Hepatocyte (in vitro differentiated cells): ENCODE measurements at regions not wholly inside any gene's neighbourhood (a gene's known extent, or its start where the extent isn't known, plus 50 kb on each side); places are given as distances from the start of the nearest gene placed in this dataset.

ENCODE experiments used
- EZH2 ChIP-seq: fragments of 200-600 bp; sonication (generic); IDR thresholded peaks from 2 replicates; pipeline ENCODE4 v1.6.1; 2016; ENCODE audit warnings: antibody characterized with exemption, mild to moderate bottlenecking, borderline replicate concordance
- TF ChIP-seq, protein P1 (sequence below): fragments of 200-600 bp; sonication (generic); IDR thresholded peaks from 2 replicates; pipeline ENCODE4 v1.5.1; 2016; ENCODE audit warnings: antibody characterized with exemption, mild to moderate bottlenecking; ENCODE audit not compliant: poor library complexity

GRCh38 chr2:58714238-58714637, 473.1 kb upstream of the FANCL start:
- TF ChIP-seq, protein P1, sequence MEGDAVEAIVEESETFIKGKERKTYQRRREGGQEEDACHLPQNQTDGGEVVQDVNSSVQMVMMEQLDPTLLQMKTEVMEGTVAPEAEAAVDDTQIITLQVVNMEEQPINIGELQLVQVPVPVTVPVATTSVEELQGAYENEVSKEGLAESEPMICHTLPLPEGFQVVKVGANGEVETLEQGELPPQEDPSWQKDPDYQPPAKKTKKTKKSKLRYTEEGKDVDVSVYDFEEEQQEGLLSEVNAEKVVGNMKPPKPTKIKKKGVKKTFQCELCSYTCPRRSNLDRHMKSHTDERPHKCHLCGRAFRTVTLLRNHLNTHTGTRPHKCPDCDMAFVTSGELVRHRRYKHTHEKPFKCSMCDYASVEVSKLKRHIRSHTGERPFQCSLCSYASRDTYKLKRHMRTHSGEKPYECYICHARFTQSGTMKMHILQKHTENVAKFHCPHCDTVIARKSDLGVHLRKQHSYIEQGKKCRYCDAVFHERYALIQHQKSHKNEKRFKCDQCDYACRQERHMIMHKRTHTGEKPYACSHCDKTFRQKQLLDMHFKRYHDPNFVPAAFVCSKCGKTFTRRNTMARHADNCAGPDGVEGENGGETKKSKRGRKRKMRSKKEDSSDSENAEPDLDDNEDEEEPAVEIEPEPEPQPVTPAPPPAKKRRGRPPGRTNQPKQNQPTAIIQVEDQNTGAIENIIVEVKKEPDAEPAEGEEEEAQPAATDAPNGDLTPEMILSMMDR, result no peak
- no peak for TF ChIP-seq EZH2
